Naive thymus-derived CD4-positive, alpha-beta T cell (primary cell): ENCODE measurements at regions not wholly inside any gene's neighbourhood (a gene's known extent, or its start where the extent isn't known, plus 50 kb on each side); places are given as distances from the start of the nearest gene placed in this dataset.

Experiments
- ATAC-seq: fragments of 150-1000 bp; cut with Tn5 transposase; 2 replicates; pipeline ENCODE4 v1.10.0; 2021; ENCODE audit warnings: mild to moderate bottlenecking, moderate library complexity
- CTCF ChIA-PET: fragments of 350-600 bp; sonication (Branson Sonifier 250); formaldehyde crosslinking; loops from one replicate; lab custom pipeline; 2021; ENCODE audit warnings: antibody characterized with exemption; lab: Charles Lee
- POLR2A ChIA-PET: fragments of 350-600 bp; sonication (Branson Sonifier 250); formaldehyde crosslinking; loops from one replicate; lab custom pipeline; 2021; ENCODE audit warnings: antibody characterized with exemption, inconsistent platforms; lab: Charles Lee
- DNase-seq, 9 donors: peaks; one replicate each; pipeline versions ENCODE4 v3.0.0 to v3.0.0-alpha.2; 2020 to 2022; ENCODE audit warnings: mixed read lengths in 1 of 9
- H3K27ac ChIP-seq: one replicate; pipeline ENCODE4 v1.7.0; 2013; ENCODE audit warnings: mild to moderate bottlenecking, low read depth, low read length, moderate library complexity
- H3K27me3 ChIP-seq, 2 donors: one replicate each; pipeline ENCODE4 v1.7.0; 2013; ENCODE audit warnings: low read length in 2 of 2, mild to moderate bottlenecking in 2 of 2, moderate library complexity in 2 of 2; ENCODE audit not compliant: control insufficient read depth in 2 of 2, insufficient read depth in 2 of 2
- H3K36me3 ChIP-seq, 3 experiments: 1 replicate in 2 of 3; 2 replicates in 1 of 3; pipeline ENCODE4 v1.7.0; 2013; ENCODE audit warnings: low read length in 3 of 3, mild to moderate bottlenecking in 3 of 3, moderate library complexity in 1 of 3; ENCODE audit not compliant: insufficient read depth in 3 of 3, control insufficient read depth in 2 of 3
- H3K4me1 ChIP-seq, 2 donors: one replicate each; pipeline ENCODE4 v1.7.0; 2013; ENCODE audit warnings: low read length in 2 of 2, mild to moderate bottlenecking in 2 of 2, moderate library complexity in 1 of 2; ENCODE audit not compliant: control insufficient read depth in 2 of 2, insufficient read depth in 2 of 2
- H3K4me3 ChIP-seq: 2 replicates; pipeline ENCODE4 v1.7.0; 2013; ENCODE audit warnings: mild to moderate bottlenecking, low read length
- H3K9me3 ChIP-seq, 3 experiments: 1 replicate in 2 of 3; 2 replicates in 1 of 3; pipeline ENCODE4 v1.7.0; 2013; ENCODE audit warnings: low read length in 3 of 3; ENCODE audit not compliant: control insufficient read depth in 2 of 3
- H3K27ac Mint-ChIP-seq, 9 donors: one replicate each; pipeline ENCODE4 v1.8.0; 2020 to 2022; ENCODE audit warnings: mixed read lengths in 9 of 9, mild to moderate bottlenecking in 8 of 9, moderate library complexity in 5 of 9, inconsistent platforms in 2 of 9
- H3K27me3 Mint-ChIP-seq, 5 donors: one replicate each; pipeline ENCODE4 v1.8.0; 2021 to 2022; ENCODE audit warnings: mixed read lengths in 5 of 5, mild to moderate bottlenecking in 1 of 5
- H3K36me3 Mint-ChIP-seq, 5 donors: one replicate each; pipeline ENCODE4 v1.8.0; 2020 to 2022; ENCODE audit warnings: mixed read lengths in 5 of 5, mild to moderate bottlenecking in 3 of 5, inconsistent platforms in 1 of 5
- H3K4me1 Mint-ChIP-seq, 7 donors: one replicate each; pipeline ENCODE4 v1.8.0; 2020 to 2022; ENCODE audit warnings: mixed read lengths in 7 of 7, mild to moderate bottlenecking in 3 of 7, inconsistent platforms in 1 of 7
- H3K4me3 Mint-ChIP-seq, 10 donors: one replicate each; pipeline ENCODE4 v1.8.0; 2020 to 2022; ENCODE audit warnings: mild to moderate bottlenecking in 10 of 10, mixed read lengths in 10 of 10, moderate library complexity in 6 of 10, inconsistent platforms in 2 of 10
- H3K9me3 Mint-ChIP-seq, 11 donors: one replicate each; pipeline ENCODE4 v1.8.0; 2020 to 2022; ENCODE audit warnings: mixed read lengths in 11 of 11, mild to moderate bottlenecking in 4 of 11, inconsistent platforms in 1 of 11, moderate library complexity in 1 of 11
- intact Hi-C, 2 donors: fragments of 100-400 bp; cut with micrococcal nuclease; formaldehyde crosslinking; loops; one replicate each; pipeline ENCODE4 v1.15.1; 2023

DNA sequence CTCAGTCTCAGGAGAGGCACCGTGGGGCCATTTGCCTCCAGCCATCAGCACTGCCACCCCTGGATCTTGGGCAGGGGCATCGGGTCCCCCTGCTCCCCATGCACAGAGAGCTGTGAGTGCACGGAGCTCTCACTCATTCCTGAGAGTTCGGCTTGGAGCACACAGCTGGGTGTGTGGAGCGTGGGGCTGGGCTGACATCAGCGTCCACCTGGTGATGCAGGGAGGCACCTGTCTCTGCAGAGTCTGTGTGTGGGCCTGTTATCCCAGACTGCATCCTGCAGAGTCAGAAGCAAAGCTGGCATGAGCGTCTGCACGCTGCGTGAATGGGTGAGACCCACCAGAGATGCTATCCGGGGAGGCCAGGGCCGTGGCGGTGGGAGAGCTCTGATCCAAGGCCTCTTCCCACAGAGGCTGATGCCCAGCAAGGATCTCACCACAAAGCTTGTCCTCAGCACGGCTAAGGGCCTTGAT lies 248.8 kb upstream of the AFDN start:
- H3K4me1 ChIP-seq, result no peaks in the 10 kb centered on the region
- intact Hi-C loops, result no loop called here
- H3K27me3 ChIP-seq, result no peaks in the 10 kb centered on the region
- ATAC-seq (peak; percentile 10), DNase-seq (no peak)
- peaks cover 0 to 11% (median 5%) of the 10 kb centered on the region in 11 donors for H3K9me3 Mint-ChIP-seq
- H3K4me3 ChIP-seq, result no peak overlapping the region
- no peak overlapping the region for H3K27ac ChIP-seq
- H3K9me3 ChIP-seq, result peaks cover 0 to 5% (median 4%) of the 10 kb centered on the region in 3 experiments
- ChIA-PET CTCF (no interaction called here), POLR2A (no interaction called here)
- H3K36me3 Mint-ChIP-seq, result peaks cover 0 to 2% (median 0%) of the 10 kb centered on the region in 5 donors
- peaks cover 2 to 16% (median 13%) of the 10 kb centered on the region in 5 donors for H3K27me3 Mint-ChIP-seq
- no peaks in the 10 kb centered on the region for H3K36me3 ChIP-seq
- no peak overlapping the region for H3K4me3 Mint-ChIP-seq
- no peaks in the 10 kb centered on the region for H3K4me1 Mint-ChIP-seq
- H3K27ac Mint-ChIP-seq, result no peak overlapping the region

- Histone ChIP-seq H3K9me3 (peaks cover 0 to 7% (median 5%) of the 10 kb centered on the region in 3 experiments), H3K4me3 (no peak overlapping the region), H3K27me3 (no peaks in the 10 kb centered on the region), H3K36me3 (no peaks in the 10 kb centered on the region), H3K4me1 (no peaks in the 10 kb centered on the region), H3K27ac (no peak overlapping the region)
- Mint-ChIP-seq H3K4me1 (no peaks in the 10 kb centered on the region), H3K4me3 (no peak overlapping the region), H3K9me3 (peaks cover 0 to 16% (median 8%) of the 10 kb centered on the region in 11 donors), H3K27ac (no peak overlapping the region), H3K36me3 (peaks cover 0 to 5% (median 0%) of the 10 kb centered on the region in 5 donors), H3K27me3 (peaks cover 7 to 20% (median 13%) of the 10 kb centered on the region in 5 donors)
- DNase-seq (no peak), ATAC-seq (no peak)
- POLR2A ChIA-PET, result no interaction called here
- intact Hi-C loops, result no loop called here
- CTCF ChIA-PET, result no interaction called here
Measured at GRCh38 chr6:167578371-167578901, 248.3 kb upstream of the AFDN start.

- Histone ChIP-seq H3K27ac (no peak overlapping the region), H3K9me3 (peaks cover 0 to 10% (median 5%) of the 10 kb centered on the region in 3 experiments), H3K4me3 (no peak overlapping the region), H3K27me3 (no peaks in the 10 kb centered on the region), H3K4me1 (no peaks in the 10 kb centered on the region), H3K36me3 (no peaks in the 10 kb centered on the region)
- H3K36me3 Mint-ChIP-seq, result peaks cover 0 to 5% (median 0%) of the 10 kb centered on the region in 5 donors
- ATAC-seq (no peak), DNase-seq (no peak)
- H3K27ac Mint-ChIP-seq, result no peak overlapping the region
- ChIA-PET CTCF (no interaction called here), POLR2A (no interaction called here)
- no peak overlapping the region for H3K4me3 Mint-ChIP-seq
- peaks cover 0 to 27% (median 8%) of the 10 kb centered on the region in 11 donors for H3K9me3 Mint-ChIP-seq
- peaks cover 11 to 28% (median 15%) of the 10 kb centered on the region in 5 donors for H3K27me3 Mint-ChIP-seq
- intact Hi-C loops, result no loop called here
- H3K4me1 Mint-ChIP-seq, result no peaks in the 10 kb centered on the region
Measured at GRCh38 chr6:167579806-167580618, 246.7 kb upstream of the AFDN start.

DNA sequence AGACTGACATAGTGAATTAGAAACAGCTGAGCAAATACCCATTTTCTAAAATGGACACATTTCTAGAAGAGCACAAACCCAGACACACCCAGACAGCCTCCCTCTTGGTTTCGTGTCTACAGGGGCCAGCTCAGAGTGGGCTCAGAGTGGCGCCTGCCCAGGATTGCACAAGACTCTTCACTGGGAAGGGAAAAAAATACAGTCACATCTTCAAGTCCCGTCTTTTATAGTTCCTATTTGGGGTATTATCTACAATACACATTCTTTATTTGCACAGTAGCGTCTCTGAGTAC lies 246.1 kb upstream of the AFDN start:
- Histone ChIP-seq H3K4me1 (no peaks in the 10 kb centered on the region), H3K9me3 (peaks cover 0 to 10% (median 5%) of the 10 kb centered on the region in 3 experiments), H3K36me3 (no peaks in the 10 kb centered on the region), H3K27ac (no peak overlapping the region), H3K27me3 (no peaks in the 10 kb centered on the region), H3K4me3 (no peak overlapping the region)
- Mint-ChIP-seq H3K36me3 (peaks cover 0 to 5% (median 0%) of the 10 kb centered on the region in 5 donors), H3K27ac (no peak overlapping the region), H3K9me3 (peaks cover 0 to 31% (median 11%) of the 10 kb centered on the region in 11 donors), H3K27me3 (peaks cover 13 to 34% (median 20%) of the 10 kb centered on the region in 5 donors), H3K4me1 (no peaks in the 10 kb centered on the region), H3K4me3 (no peak overlapping the region)
- DNase-seq (no peak), ATAC-seq (no peak)
- intact Hi-C loops, result no loop called here
- ChIA-PET CTCF (no interaction called here), POLR2A (no interaction called here)

GRCh38 chr6:167581637-167582036 lies 245.1 kb upstream of the AFDN start:
- H3K9me3 ChIP-seq, result peaks cover 0 to 10% (median 5%) of the 10 kb centered on the region in 3 experiments
- Mint-ChIP-seq H3K9me3 (peaks cover 0 to 36% (median 11%) of the 10 kb centered on the region in 11 donors), H3K36me3 (peaks cover 0 to 5% (median 0%) of the 10 kb centered on the region in 5 donors), H3K4me3 (no peak overlapping the region), H3K4me1 (no peaks in the 10 kb centered on the region), H3K27me3 (peaks cover 13 to 42% (median 24%) of the 10 kb centered on the region in 5 donors), H3K27ac (no peak overlapping the region)
- POLR2A ChIA-PET, result no interaction called here
- H3K27ac ChIP-seq, result no peak overlapping the region
- H3K27me3 ChIP-seq, result no peaks in the 10 kb centered on the region
- no peak for DNase-seq
- no peaks in the 10 kb centered on the region for H3K36me3 ChIP-seq
- H3K4me1 ChIP-seq, result no peaks in the 10 kb centered on the region
- intact Hi-C loops, result no loop called here
- H3K4me3 ChIP-seq, result no peak overlapping the region
- CTCF ChIA-PET, result no interaction called here
- no peak for ATAC-seq

- ChIA-PET POLR2A (no interaction called here), CTCF (no interaction called here)
- Histone ChIP-seq H3K9me3 (peaks cover 0 to 10% (median 5%) of the 10 kb centered on the region in 3 experiments), H3K27ac (no peak overlapping the region), H3K27me3 (no peaks in the 10 kb centered on the region), H3K4me3 (no peak overlapping the region), H3K36me3 (no peaks in the 10 kb centered on the region), H3K4me1 (no peaks in the 10 kb centered on the region)
- peaks cover 0 to 5% (median 0%) of the 10 kb centered on the region in 5 donors for H3K36me3 Mint-ChIP-seq
- peaks cover 0 to 37% (median 13%) of the 10 kb centered on the region in 11 donors for H3K9me3 Mint-ChIP-seq
- H3K4me1 Mint-ChIP-seq, result peaks cover 0 to 2% (median 0%) of the 10 kb centered on the region in 7 donors
- H3K4me3 Mint-ChIP-seq, result no peak overlapping the region
- DNase-seq (no peak), ATAC-seq (no peak)
- intact Hi-C loops, result no loop called here
- no peak overlapping the region for H3K27ac Mint-ChIP-seq
- peaks cover 19 to 42% (median 22%) of the 10 kb centered on the region in 5 donors for H3K27me3 Mint-ChIP-seq
Measured at GRCh38 chr6:167583412-167583811, 243.3 kb upstream of the AFDN start.
